ENCODE measurements at regions not wholly inside any gene's neighbourhood (a gene's known extent, or its start where the extent isn't known, plus 50 kb on each side); places are given as distances from the start of the nearest gene placed in this dataset.
A peak's percentile ranks its signal among the peaks of the same experiment; 100 is the strongest.

DNA sequence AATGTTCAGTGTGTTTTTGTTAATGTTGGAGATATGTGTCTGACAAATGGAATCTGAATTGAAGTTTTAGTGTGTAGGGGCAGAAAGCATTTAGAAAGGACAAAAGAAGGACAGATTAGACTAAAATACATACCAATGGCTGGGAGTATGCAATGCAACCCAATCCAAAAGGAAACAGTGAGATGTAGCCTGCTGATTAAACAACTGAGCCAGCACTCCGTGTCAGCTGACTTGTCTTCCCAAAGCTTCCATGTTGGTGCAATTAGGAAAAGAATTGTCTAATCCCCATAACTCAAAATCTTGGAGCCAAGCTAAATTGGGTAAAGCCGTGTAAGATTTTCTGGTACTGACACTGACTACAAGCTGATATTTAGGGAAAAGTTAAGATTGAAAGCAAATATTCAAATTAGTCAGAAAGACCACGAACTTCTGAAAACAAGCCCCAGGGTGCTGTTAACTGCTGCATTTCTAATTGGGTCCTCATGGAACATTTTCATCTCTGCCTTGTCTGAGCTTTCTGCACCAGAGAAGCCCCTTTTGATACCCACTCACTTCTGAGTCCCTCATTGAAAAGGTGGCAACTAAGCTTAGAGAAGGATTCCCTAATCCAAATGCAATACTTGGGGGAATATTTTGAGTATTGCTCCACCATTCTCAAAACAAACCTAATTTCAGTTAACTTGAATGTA, 109.1 kb downstream of the DAD1 start:
- Histone ChIP-seq H3K4ac (replicated peaks; ENCODE audit: insufficient read length, low read depth, low read length) (no peak overlapping the region), H3K4me1 (replicated peaks in 1 of 4; ENCODE audit: control insufficient read depth in 3 of 4, insufficient read depth in 4 of 4, low read length in 3 of 4) (peaks cover 0 to 8% (median 5%) of the 10 kb centered on the region in 4 experiments; a peak in 4 of 7 replicates), H2AK5ac (ENCODE audit: low read depth, low read length) (no peak overlapping the region), H4K91ac (replicated peaks; ENCODE audit: insufficient read length, low read length) (no peak overlapping the region), H3K79me1 (ENCODE audit: low read depth, low read length) (no peaks in the 10 kb centered on the region), H3K9ac (replicated peaks in 1 of 4; ENCODE audit: extremely low read depth in 1 of 4, low read depth in 3 of 4, low read length in 3 of 4) (no peak overlapping the region), H3K9me3 (ENCODE audit: insufficient read depth in 2 of 2, low read depth in 1 of 2, low read length in 1 of 2) (no peaks in the 10 kb centered on the region), H4K8ac (ENCODE audit: extremely low read depth, insufficient read depth, low read length) (no peak overlapping the region), H3K4me3 (ENCODE audit: extremely low read depth in 1 of 4, insufficient read depth in 2 of 4, low read depth in 3 of 4, low read length in 4 of 4) (no peak overlapping the region), H4K20me1 (replicated peaks in 1 of 2; ENCODE audit: control insufficient read depth in 1 of 2, insufficient read depth in 2 of 2, low read length in 2 of 2) (no peaks in the 10 kb centered on the region), H4K5ac (ENCODE audit: insufficient read length, low read depth, low read length) (no peak overlapping the region), H2BK15ac (ENCODE audit: low read length) (no peak overlapping the region), H3K4me2 (ENCODE audit: insufficient read depth in 1 of 2, low read depth in 2 of 2, low read length in 2 of 2) (no peak overlapping the region), H3K27me3 (replicated peaks in 1 of 4; ENCODE audit: control insufficient read depth in 3 of 4, extremely low read depth in 1 of 4, insufficient read depth in 3 of 4, low read length in 3 of 4) (no peaks in the 10 kb centered on the region; a peak in 1 of 7 replicates), H3K56ac (replicated peaks; ENCODE audit: insufficient read length, low read depth, low read length) (no peak overlapping the region), H3K36me3 (ENCODE audit: control insufficient read depth in 2 of 4, insufficient read depth in 4 of 4, low read length in 3 of 4) (no peaks in the 10 kb centered on the region), H3K23me2 (ENCODE audit: low read depth, low read length) (no peaks in the 10 kb centered on the region), H2BK5ac (ENCODE audit: low read depth, low read length) (no peak overlapping the region), H2BK120ac (replicated peaks; ENCODE audit: low read depth, low read length) (no peak overlapping the region), H2AFZ (ENCODE audit: low read length) (peak overlapping the region; percentile 81), H3K27ac (ENCODE audit: low read depth, low read length) (no peak overlapping the region), H3K18ac (ENCODE audit: extremely low read depth, low read length) (no peak overlapping the region), H3K14ac (ENCODE audit: insufficient read length) (no peak overlapping the region), H3K23ac (ENCODE audit: insufficient read length) (no peak overlapping the region), H3K79me2 (ENCODE audit: control insufficient read depth in 1 of 2, insufficient read depth in 2 of 2, low read length in 2 of 2) (no peaks in the 10 kb centered on the region), H2BK20ac (ENCODE audit: low read length) (no peak overlapping the region), H2BK12ac (ENCODE audit: low read depth, low read length) (no peak overlapping the region)
- POLR2A ChIA-PET (ENCODE audit: partially characterized antibody) = no interaction called here
- 64% methylated on average over 3 of the region's 3 CpGs; no CpG with 5 or more reads in 1 of the 2 experiments for WGBS, 2 experiments (ENCODE audit: extremely low coverage in 1 of 2, insufficient coverage in 1 of 2, insufficient read length in 1 of 2, insufficient replicate concordance in 2 of 2, low coverage in 1 of 2, low lambda C conversion rate in 2 of 2, missing lambda C conversion rate in 1 of 2)
- DNase-seq (ENCODE audit: low read depth in 1 of 2, low spot score in 2 of 2) (no peak), FAIRE-seq (no peak)
- CTCF ChIA-PET (ENCODE audit: partially characterized antibody) = interaction anchor here (0.6 to 4.3 kb wide), 9 partner anchors 14 to 544 kb away, joined by 3 to 34 read pairs (median 3); no protein-coding TSS in a partner anchor
- no peak for TF ChIP-seq FOSL1 (IDR thresholded peaks at IDR 0.05; ENCODE audit: insufficient read depth, low read depth, low read length)
- TF ChIP-seq TBP (IDR thresholded peaks at IDR 0.05; ENCODE audit: low read depth, low read length) = no peak
- no peak for TF ChIP-seq SIX5 (IDR thresholded peaks at IDR 0.05; ENCODE audit: low read depth, low read length)
- TF ChIP-seq CHD1 (IDR thresholded peaks at IDR 0.05; ENCODE audit: low read depth, low read length) = no peak
- TF ChIP-seq EZH2 (IDR thresholded peaks at IDR 0.05; ENCODE audit: low read depth, low read length, severe bottlenecking) = no peak
- no peak for TF ChIP-seq JUND (IDR thresholded peaks at IDR 0.05; ENCODE audit: low read length)
- TF ChIP-seq NANOG (IDR thresholded peaks at IDR 0.05; ENCODE audit: insufficient read depth, low read depth, low read length, poor library complexity, severe bottlenecking) = no peak
- no peak for TF ChIP-seq MAFK (IDR thresholded peaks at IDR 0.05; ENCODE audit: low read depth, low read length)
- TF ChIP-seq CHD2 (IDR thresholded peaks at IDR 0.05; ENCODE audit: low read length) = no peak
- TF ChIP-seq HDAC6 (IDR thresholded peaks at IDR 0.05; ENCODE audit: low read depth, low read length) = no peak
- TF ChIP-seq CTBP2 (IDR thresholded peaks at IDR 0.05; ENCODE audit: borderline replicate concordance, insufficient read depth, insufficient read length, low read length) = no peak
- TF ChIP-seq GABPA (IDR thresholded peaks at IDR 0.05; ENCODE audit: borderline replicate concordance, insufficient read depth, low read length) = no peak
- TF ChIP-seq RXRA (IDR thresholded peaks at IDR 0.05; ENCODE audit: insufficient read depth, low read depth, low read length) = no peak
